Psoas muscle (tissue), 7 donors: ENCODE measurements at regions not wholly inside any gene's neighbourhood (a gene's known extent, or its start where the extent isn't known, plus 50 kb on each side); places are given as distances from the start of the nearest gene placed in this dataset.
A peak's percentile ranks its signal among the peaks of the same experiment; 100 is the strongest.

Source experiments
- ATAC-seq, 4 donors: fragments of 200-7000 bp; cut with Tn5 transposase; one replicate each; pipeline ENCODE4 v1.9.1; 2020; ENCODE audit warnings: moderate library complexity in 3 of 4, mild to moderate bottlenecking in 2 of 4
- DNase-seq, 2 donors: peaks; one replicate each; pipeline ENCODE4 v3.0.0-alpha.2; 2020
- H3K27ac ChIP-seq: fragments of 200-600 bp; one replicate; pipeline ENCODE4 v1.8.0; 2022
- H3K27me3 ChIP-seq, 3 donors: fragments of 200-600 bp in 1 of 3; one replicate each; pipeline versions ENCODE4 v1.6.1 to v1.8.0; 2013 to 2022; ENCODE audit warnings: low read length in 2 of 3, mild to moderate bottlenecking in 2 of 3, moderate library complexity in 1 of 3; ENCODE audit not compliant: insufficient read depth in 3 of 3
- H3K36me3 ChIP-seq, 2 donors: fragments of 200-600 bp in 1 of 2; one replicate each; pipeline versions ENCODE4 v1.6.1 to v1.8.0; 2013 to 2022; ENCODE audit warnings: low read depth in 1 of 2, mild to moderate bottlenecking in 1 of 2, moderate library complexity in 1 of 2; ENCODE audit not compliant: insufficient read depth in 1 of 2
- H3K4me1 ChIP-seq: fragments of 200-600 bp; one replicate; pipeline ENCODE4 v1.8.0; 2022
- H3K4me3 ChIP-seq: fragments of 200-600 bp; one replicate; pipeline ENCODE4 v1.8.0; 2022; ENCODE audit warnings: mild to moderate bottlenecking
- H3K9me3 ChIP-seq: fragments of 200-600 bp; one replicate; pipeline ENCODE4 v1.8.0; 2022
- WGBS, 3 donors: extraction: QIAGEN DNeasy Blood & Tissue Kit; methylation state at CpG; one replicate each; pipeline versions ENCODE4 v1.1.6 to v1.1.7; 2013; 5-methylcytosine and 5-hydroxymethylcytosine counted together
- intact Hi-C, 2 donors: fragments of 100-400 bp; cut with DNase I; formaldehyde crosslinking; loops; one replicate each; pipeline versions ENCODE4 v1.11.0 to v1.14.2; 2022
- TF ChIP-seq, protein P1 (sequence below): fragments of 200-600 bp; IDR thresholded peaks from one replicate; pipeline ENCODE4 v1.8.0; 2022; ENCODE audit warnings: antibody characterized with exemption
- donor health status: healthy with polysubstance abuse.
- donor health status: DM: no; HTN: no; CAD: no; lungs with moderate emphysema.
- donor health status: Bipolar disorder and iron deficiency.
- donor health status: healthy.
- donor health status: DM: yes; HTN: yes; CAD: no.
- donor health status: DM: no; HTN: no; CAD: no.
- donor health status: DM: yes; HTN: yes; CAD: no.

DNA sequence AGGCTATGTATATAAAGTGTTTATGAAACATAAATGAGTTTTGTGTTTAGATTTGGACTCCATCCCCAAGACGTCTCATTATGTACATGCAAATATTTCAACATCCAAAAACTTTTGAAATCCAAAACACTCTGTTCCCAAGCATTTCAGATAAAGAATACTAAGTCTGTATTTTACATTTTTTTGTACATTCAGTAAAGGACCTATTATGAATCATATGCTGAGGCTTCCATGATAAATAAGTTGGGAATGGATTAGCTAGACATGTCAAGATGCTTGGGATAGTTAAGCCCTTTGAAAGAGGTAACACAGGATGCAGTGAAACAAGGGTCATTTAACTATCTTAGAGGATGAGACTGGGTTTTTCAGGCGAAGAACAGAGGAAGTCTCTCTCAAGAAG lies 262.9 kb downstream of the SNX13 start:
- Histone ChIP-seq H3K36me3 (no peaks in the 10 kb centered on the region), H3K27ac (no peak overlapping the region), H3K4me1 (no peaks in the 10 kb centered on the region), H3K27me3 (no peaks in the 10 kb centered on the region), H3K4me3 (no peak overlapping the region), H3K9me3 (no peaks in the 10 kb centered on the region)
- TF ChIP-seq, protein P1, sequence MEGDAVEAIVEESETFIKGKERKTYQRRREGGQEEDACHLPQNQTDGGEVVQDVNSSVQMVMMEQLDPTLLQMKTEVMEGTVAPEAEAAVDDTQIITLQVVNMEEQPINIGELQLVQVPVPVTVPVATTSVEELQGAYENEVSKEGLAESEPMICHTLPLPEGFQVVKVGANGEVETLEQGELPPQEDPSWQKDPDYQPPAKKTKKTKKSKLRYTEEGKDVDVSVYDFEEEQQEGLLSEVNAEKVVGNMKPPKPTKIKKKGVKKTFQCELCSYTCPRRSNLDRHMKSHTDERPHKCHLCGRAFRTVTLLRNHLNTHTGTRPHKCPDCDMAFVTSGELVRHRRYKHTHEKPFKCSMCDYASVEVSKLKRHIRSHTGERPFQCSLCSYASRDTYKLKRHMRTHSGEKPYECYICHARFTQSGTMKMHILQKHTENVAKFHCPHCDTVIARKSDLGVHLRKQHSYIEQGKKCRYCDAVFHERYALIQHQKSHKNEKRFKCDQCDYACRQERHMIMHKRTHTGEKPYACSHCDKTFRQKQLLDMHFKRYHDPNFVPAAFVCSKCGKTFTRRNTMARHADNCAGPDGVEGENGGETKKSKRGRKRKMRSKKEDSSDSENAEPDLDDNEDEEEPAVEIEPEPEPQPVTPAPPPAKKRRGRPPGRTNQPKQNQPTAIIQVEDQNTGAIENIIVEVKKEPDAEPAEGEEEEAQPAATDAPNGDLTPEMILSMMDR: no peak
- ATAC-seq (no peak), DNase-seq (no peak)
- WGBS, 3 donors: 65 to 79% (median 71%) methylated on average over 2 of the region's 2 CpGs
- intact Hi-C loops: no loop called here

DNA sequence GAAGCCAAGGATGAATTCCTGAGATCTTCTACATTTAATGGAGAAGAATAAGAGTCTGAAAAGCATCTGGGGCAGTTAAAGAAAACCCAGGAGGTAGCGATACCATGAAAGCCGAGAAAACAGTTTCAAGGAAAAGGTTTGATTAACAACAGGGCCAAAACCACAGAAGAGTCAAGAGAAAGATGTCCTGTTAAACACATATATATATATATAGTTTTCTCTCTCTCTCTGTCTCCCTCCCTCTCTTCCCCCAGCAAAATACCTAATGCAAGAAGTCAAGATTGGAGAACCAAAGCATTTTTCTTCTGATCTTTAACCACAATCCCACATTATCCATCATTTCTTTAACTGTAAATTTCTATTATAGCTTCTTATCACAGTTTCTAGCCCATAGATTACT lies 261.4 kb downstream of the SNX13 start:
- H3K36me3 ChIP-seq: no peaks in the 10 kb centered on the region
- H3K4me3 ChIP-seq: no peak overlapping the region
- no peak overlapping the region for H3K27ac ChIP-seq
- TF ChIP-seq, protein P1: no peak
- intact Hi-C loops: no loop called here
- H3K27me3 ChIP-seq: no peaks in the 10 kb centered on the region
- no peak for DNase-seq
- peaks cover 4% of the 10 kb centered on the region for H3K4me1 ChIP-seq
- ATAC-seq: no peak
- H3K9me3 ChIP-seq: no peaks in the 10 kb centered on the region
- 90 to 91% (median 90%) methylated on average over 2 of the region's 2 CpGs for WGBS, 3 donors

DNA sequence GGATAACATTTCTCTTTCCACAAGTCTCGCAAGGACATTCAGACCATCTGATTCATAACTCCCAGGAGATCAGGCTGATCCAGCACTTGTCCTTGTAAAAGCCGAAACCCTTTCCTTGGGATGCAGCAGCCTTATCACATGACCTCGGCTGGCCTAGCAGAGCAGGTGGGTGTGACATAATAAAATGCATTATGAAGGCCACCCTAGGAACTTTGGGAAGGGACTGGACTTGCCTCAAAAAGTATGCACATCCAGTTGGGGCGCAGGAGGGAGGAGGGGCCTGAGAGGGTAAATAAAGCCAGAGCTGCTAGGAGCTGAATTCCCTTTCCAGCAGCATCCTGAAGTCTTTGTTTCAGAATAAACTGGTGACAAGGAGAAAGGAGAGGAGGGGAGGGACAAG lies 260.8 kb downstream of the SNX13 start:
- intact Hi-C loops: no loop called here
- Histone ChIP-seq H3K9me3 (no peaks in the 10 kb centered on the region), H3K27ac (no peak overlapping the region), H3K4me3 (no peak overlapping the region), H3K4me1 (peaks cover 4% of the 10 kb centered on the region), H3K36me3 (no peaks in the 10 kb centered on the region), H3K27me3 (no peaks in the 10 kb centered on the region)
- DNase-seq (peak; percentile 25 to 52), ATAC-seq (peak in 3 of 4 donors; percentile 54 to 65 (median 55))
- TF ChIP-seq, protein P1: no peak
- 35 to 41% (median 40%) methylated on average over 4 of the region's 4 CpGs for WGBS, 3 donors

DNA sequence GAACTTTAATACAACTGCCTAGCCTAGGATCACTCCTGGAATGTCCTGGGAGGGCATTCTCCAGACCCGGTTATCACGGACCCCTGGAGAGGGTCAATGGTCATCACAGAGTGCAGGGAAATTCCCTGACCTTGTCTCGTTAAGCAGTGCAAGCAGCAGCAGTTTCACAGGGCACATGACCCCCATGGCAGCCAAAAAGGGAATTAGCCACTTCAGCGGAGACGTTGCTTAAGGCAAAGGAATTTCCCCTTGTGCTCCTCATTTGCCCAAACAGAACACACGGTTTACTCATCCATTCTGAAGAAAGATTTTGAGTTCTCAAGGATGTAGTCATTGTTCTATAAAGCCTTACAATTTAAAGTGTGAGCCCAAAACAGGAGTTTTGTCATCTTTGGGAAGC lies 260.3 kb downstream of the SNX13 start:
- ATAC-seq (peak; percentile 30 to 82 (median 72)), DNase-seq (peak in 1 of 2 donors; percentile 53)
- 13 to 26% (median 18%) methylated on average over 6 of the region's 6 CpGs for WGBS, 3 donors
- Histone ChIP-seq H3K4me3 (no peak overlapping the region), H3K9me3 (no peaks in the 10 kb centered on the region), H3K4me1 (peaks cover 4% of the 10 kb centered on the region), H3K36me3 (no peaks in the 10 kb centered on the region), H3K27me3 (no peaks in the 10 kb centered on the region), H3K27ac (no peak overlapping the region)
- TF ChIP-seq, protein P1: no peak
- intact Hi-C loops: loop anchor here (2.0 to 10.0 kb wide), 2 partner anchors 665 to 667 kb away; no protein-coding TSS in a partner anchor

DNA sequence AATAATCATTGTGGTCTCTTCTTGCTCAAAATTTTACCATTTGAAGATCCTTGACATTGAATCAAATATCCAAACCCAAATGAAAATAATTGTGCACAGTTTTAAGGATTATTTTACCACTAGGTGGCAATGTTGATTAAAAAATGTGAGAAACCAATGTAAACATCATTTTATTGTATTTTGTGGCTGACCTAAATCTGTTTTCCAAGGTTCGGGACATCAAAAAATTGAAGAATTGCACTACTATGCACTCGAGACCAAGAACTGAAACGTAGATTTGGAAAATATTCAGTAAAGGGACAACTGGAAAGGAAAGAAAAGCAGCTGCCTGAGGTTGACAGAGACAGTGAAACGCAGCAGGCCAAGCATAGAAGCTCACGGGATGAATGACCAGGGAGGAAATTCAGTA lies 259.3 kb downstream of the SNX13 start:
- no peaks in the 10 kb centered on the region for H3K27me3 ChIP-seq
- TF ChIP-seq, protein P1: peak; percentile 56
- H3K27ac ChIP-seq: no peak overlapping the region
- no peaks in the 10 kb centered on the region for H3K9me3 ChIP-seq
- no peaks in the 10 kb centered on the region for H3K36me3 ChIP-seq
- DNase-seq: no peak
- ATAC-seq: no peak
- H3K4me3 ChIP-seq: no peak overlapping the region
- WGBS, 3 donors: 20 to 31% (median 24%) methylated on average over 5 of the region's 5 CpGs
- intact Hi-C loops: loop anchor here (2.0 to 10.0 kb wide), 2 partner anchors 664 to 666 kb away; no protein-coding TSS in a partner anchor
- H3K4me1 ChIP-seq: peaks cover 4% of the 10 kb centered on the region
